HepG2 (cell line): ENCODE measurements at regions not wholly inside any gene's neighbourhood (a gene's known extent, or its start where the extent isn't known, plus 50 kb on each side); places are given as distances from the start of the nearest gene placed in this dataset.

Experiments
- ATAC-seq: fragments of 200-7000 bp; cut with Tn5 transposase; 3 replicates; pipeline ENCODE4 v1.9.1; 2020; ENCODE audit warnings: mild to moderate bottlenecking, moderate library complexity
- BruUV-seq: library from RNA; stranded (reverse); fragments of 400-500 nt; replicated peaks from 2 replicates; lab custom pipeline; 2021; lab: Mats Ljungman, UMichigan
- CTCF ChIA-PET: fragments of 300-600 bp; formaldehyde crosslinking; extraction: SDS; loops from one replicate; lab custom pipeline; 2021; ENCODE audit warnings: low total read pairs, inconsistent platforms, low intra/inter-chr PET ratio; lab: Yijun Ruan, JAX
- POLR2A ChIA-PET: fragments of 350-600 bp; sonication (Branson Sonifier 250); formaldehyde crosslinking; loops from one replicate; lab custom pipeline; 2020; ENCODE audit warnings: antibody characterized with exemption, inconsistent platforms; lab: Yijun Ruan, JAX
- DNase-seq: peaks from one replicate; pipeline ENCODE4 v3.0.0-alpha.2; 2015; ENCODE audit warnings: low spot score
- FAIRE-seq: peaks from 3 replicates; lab custom pipeline; 2011; peaks lifted over from hg19 to GRCh38; lab: Jason Lieb, UNC
- H2AFZ ChIP-seq: one replicate; pipeline ENCODE4 v1.6.1; 2011; ENCODE audit warnings: low read length, inconsistent platforms
- H3K27ac ChIP-seq: fragments of 300-600 bp; 3 replicates; pipeline ENCODE4 v1.8.0; 2011; ENCODE audit warnings: mixed run types, mild to moderate bottlenecking, mixed read lengths, low read length, inconsistent platforms; ENCODE audit not compliant: insufficient read depth; ENCODE audit errors: extremely low read length
- H3K27me3 ChIP-seq, 2 experiments: fragments of 200-600 bp in 1 of 2; 2 replicates in 1 of 2; 3 replicates in 1 of 2; pipeline versions ENCODE4 v1.6.0 to v1.8.0; 2011; ENCODE audit warnings: low read length in 2 of 2, mild to moderate bottlenecking in 2 of 2, moderate library complexity in 2 of 2, inconsistent platforms in 1 of 2; ENCODE audit not compliant: insufficient read depth in 2 of 2, control insufficient read depth in 1 of 2
- H3K36me3 ChIP-seq, 2 experiments: fragments of 200-600 bp in 1 of 2; replicated peaks in 1 of 2; 2 replicates in 1 of 2; 3 replicates in 1 of 2; pipeline versions ENCODE4 v1.5.1 to v1.8.0; 2011; ENCODE audit warnings: low read length in 2 of 2, inconsistent platforms in 1 of 2; ENCODE audit not compliant: insufficient read depth in 2 of 2, control insufficient read depth in 1 of 2
- H3K4me1 ChIP-seq: 2 replicates; pipeline ENCODE4 v1.5.1; 2012; ENCODE audit warnings: low read length, inconsistent platforms; ENCODE audit not compliant: insufficient read depth
- H3K4me2 ChIP-seq: 2 replicates; pipeline ENCODE4 v1.6.0; 2011; ENCODE audit warnings: low read depth, low read length, inconsistent platforms
- H3K4me3 ChIP-seq, 3 experiments: fragments of 200-600 bp in 1 of 3; sonication (generic), shearing (Covaris generic) in 1 of 3; replicated peaks in 1 of 3; 2 replicates each; pipeline ENCODE4 v1.5.1; 2011 to 2016; ENCODE audit warnings: low read length in 3 of 3, inconsistent platforms in 2 of 3, low read depth in 2 of 3, mild to moderate bottlenecking in 2 of 3, control low read depth in 1 of 3, mixed read lengths in 1 of 3; ENCODE audit not compliant: insufficient read depth in 1 of 3
- H3K79me2 ChIP-seq: one replicate; pipeline ENCODE4 v1.6.1; 2011; ENCODE audit warnings: low read length, inconsistent platforms; ENCODE audit not compliant: insufficient read depth
- H3K9ac ChIP-seq: 2 replicates; pipeline ENCODE4 v1.6.0; 2011; ENCODE audit warnings: mild to moderate bottlenecking, low read depth, low read length, inconsistent platforms; ENCODE audit not compliant: insufficient read depth
- H3K9me3 ChIP-seq: 2 replicates; pipeline ENCODE4 v1.5.1; 2012; ENCODE audit warnings: mild to moderate bottlenecking, low read length
- H4K20me1 ChIP-seq: 2 replicates; pipeline ENCODE4 v1.6.0; 2011; ENCODE audit warnings: inconsistent platforms, mild to moderate bottlenecking, low read length, moderate library complexity; ENCODE audit not compliant: insufficient read depth
- ARHGAP35 ChIP-seq: sonication (generic); formaldehyde crosslinking; IDR thresholded peaks from 2 replicates; pipeline ENCODE4 v1.9.0; 2022; ENCODE audit warnings: mild to moderate bottlenecking, inconsistent platforms, moderate library complexity, missing genetic modification reagents, borderline replicate concordance
- MATR3 ChIP-seq: sonication (generic); formaldehyde crosslinking; IDR thresholded peaks from 2 replicates; pipeline ENCODE4 v1.4.0; 2020; ENCODE audit warnings: missing genetic modification reagents
- NKX3-1 ChIP-seq: sonication (generic); formaldehyde crosslinking; IDR thresholded peaks from 2 replicates; pipeline ENCODE4 v1.5.0; 2020; ENCODE audit warnings: missing genetic modification reagents
- POGZ ChIP-seq: sonication (generic); formaldehyde crosslinking; IDR thresholded peaks from 2 replicates; pipeline ENCODE4 v1.4.0; 2020; ENCODE audit warnings: mild to moderate bottlenecking, missing genetic modification reagents
- PPARG ChIP-seq: conservative IDR thresholded peaks from 2 replicates; pipeline ENCODE4 v1.6.1; 2016; ENCODE audit warnings: missing biosample characterization, missing genetic modification reagents
- SNRNP70 ChIP-seq: fragments of 200-400 bp; formaldehyde crosslinking; IDR thresholded peaks from 2 replicates; pipeline ENCODE4 v1.6.1; 2017; ENCODE audit warnings: mild to moderate bottlenecking, low read depth, low read length, moderate library complexity
- SPEN ChIP-seq: sonication (generic); formaldehyde crosslinking; IDR thresholded peaks from 2 replicates; pipeline ENCODE4 v1.5.1; 2020; ENCODE audit warnings: low read depth, mild to moderate bottlenecking, missing genetic modification reagents
- TBX3 ChIP-seq: fragments of 450-650 bp; IDR thresholded peaks from 2 replicates; pipeline ENCODE4 v1.6.1; 2017; ENCODE audit warnings: antibody characterized with exemption, mild to moderate bottlenecking, inconsistent platforms, borderline replicate concordance
- ZBTB7A ChIP-seq: sonication (generic); formaldehyde crosslinking; IDR thresholded peaks from 2 replicates; pipeline ENCODE4 v1.8.0; 2022; ENCODE audit warnings: mild to moderate bottlenecking, missing genetic modification reagents
- ZNF260 ChIP-seq: sonication (generic); formaldehyde crosslinking; IDR thresholded peaks from 2 replicates; pipeline ENCODE4 v1.4.0; 2020; ENCODE audit warnings: missing genetic modification reagents, low read depth, mild to moderate bottlenecking, borderline replicate concordance
- ZNF331 ChIP-seq: sonication (generic); formaldehyde crosslinking; IDR thresholded peaks from 2 replicates; pipeline ENCODE4 v1.4.0; 2020; ENCODE audit warnings: missing genetic modification reagents
- ZNF451 ChIP-seq: sonication (generic); formaldehyde crosslinking; IDR thresholded peaks from 2 replicates; pipeline ENCODE4 v1.5.0; 2020; ENCODE audit warnings: mild to moderate bottlenecking, missing genetic modification reagents
- ZNF672 ChIP-seq: sonication (generic); formaldehyde crosslinking; IDR thresholded peaks from 2 replicates; pipeline ENCODE4 v1.8.1; 2022; ENCODE audit warnings: missing genetic modification reagents
- ZNF747 ChIP-seq: sonication (generic); formaldehyde crosslinking; IDR thresholded peaks from 2 replicates; pipeline ENCODE4 v1.8.1; 2023; ENCODE audit warnings: missing genetic modification reagents, mild to moderate bottlenecking, borderline replicate concordance
- WGBS: methylation state at CpG from one replicate; pipeline ENCODE4 v1.1.6; 2017; ENCODE audit warnings: low lambda C conversion rate; 5-methylcytosine and 5-hydroxymethylcytosine counted together
- in situ Hi-C: cut with HindIII; loops from 2 replicates; pipeline ENCODE4 v1.10.0; 2017; ENCODE audit warnings: low pct_unique_long_range_greater_than_20kb; ENCODE audit not compliant: extremely low pct_ligation_motif_present
- intact Hi-C: fragments of 100-400 bp; cut with micrococcal nuclease; formaldehyde crosslinking; loops from one replicate; pipeline ENCODE4 v1.10.0; 2022; ENCODE audit not compliant: unreplicated experiment
- TF ChIP-seq, protein P1 (sequence below): IDR thresholded peaks from 2 replicates; pipeline ENCODE4 v1.6.1; 2016; ENCODE audit warnings: missing biosample characterization, missing genetic modification reagents, low read depth
- TF ChIP-seq, protein P2 (sequence below): sonication (generic); formaldehyde crosslinking; IDR thresholded peaks from 2 replicates; pipeline ENCODE4 v1.4.0; 2020; ENCODE audit warnings: mild to moderate bottlenecking, missing genetic modification reagents, borderline replicate concordance

DNA sequence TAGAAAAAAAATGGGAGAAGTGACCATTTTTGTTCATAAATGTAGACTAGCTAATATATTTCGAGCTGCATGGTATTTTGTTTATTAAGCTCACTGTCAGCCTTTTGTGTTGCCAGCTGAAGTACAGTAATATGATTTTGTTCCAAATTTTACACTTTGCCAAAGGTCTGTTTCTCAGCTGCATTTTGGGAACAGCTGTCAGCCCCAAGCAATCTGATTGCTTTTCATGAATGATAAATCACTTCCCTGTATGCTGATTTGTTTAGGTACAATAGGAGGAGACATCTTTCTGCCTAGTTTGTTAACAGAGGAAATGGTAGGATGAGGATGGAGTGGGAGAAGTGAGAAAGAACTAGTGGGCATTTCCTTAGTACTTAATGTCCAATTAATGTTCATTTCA is 79.3 kb downstream of the NABP1 start (continued):
- no peak for TF ChIP-seq ZNF747 (CRISPR knock-in tag)
- TF ChIP-seq ZNF451, result no peak
- TF ChIP-seq, all 625 proteins: peak for 0

DNA sequence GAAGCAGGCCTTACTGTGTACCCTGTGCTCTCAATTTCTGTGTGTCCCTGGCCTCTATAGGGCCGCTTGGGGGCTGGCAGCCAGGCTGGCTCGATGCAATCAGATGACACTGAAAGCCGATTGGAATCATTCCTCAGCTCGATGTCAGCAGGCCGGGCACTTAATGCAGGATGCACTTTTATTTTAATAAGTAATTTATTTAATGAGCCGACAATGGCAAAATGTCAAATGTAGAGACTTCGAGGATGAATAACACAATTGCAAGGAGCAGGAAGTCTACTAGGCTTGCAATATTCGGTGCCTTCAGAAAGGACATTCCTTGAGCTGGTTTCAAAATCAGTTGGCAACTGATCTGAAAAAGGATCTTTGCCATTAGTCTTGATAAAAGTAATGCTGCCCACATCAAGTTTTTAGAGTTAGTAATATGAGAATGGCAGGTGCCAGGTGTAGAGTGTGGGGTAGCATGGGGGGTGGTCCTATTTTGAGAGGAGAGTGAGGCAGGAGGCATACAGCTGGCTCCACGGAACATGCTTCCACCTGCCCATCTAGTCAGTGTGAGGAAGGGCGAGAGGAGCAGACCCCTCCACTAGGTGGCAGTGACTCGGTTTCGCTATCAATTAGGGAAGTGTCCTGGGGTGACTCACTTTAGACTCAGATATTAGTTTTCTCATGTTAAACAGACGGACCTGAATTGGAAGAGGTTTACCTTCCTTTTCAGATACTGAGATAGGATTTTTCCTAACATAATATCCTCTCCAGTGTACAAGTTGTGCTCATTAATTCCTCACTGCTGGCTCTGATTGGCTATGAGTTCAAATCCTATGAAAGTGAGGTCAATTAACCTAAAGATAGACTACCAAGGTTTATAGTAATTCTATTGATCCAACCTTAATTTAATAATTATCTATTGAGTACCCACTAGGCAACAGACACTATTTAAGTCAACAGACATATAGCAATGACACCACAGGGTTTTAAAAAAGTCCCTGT is 80.9 kb downstream of the NABP1 start:
- ATAC-seq, result peak; percentile 100
- Histone ChIP-seq H3K27me3 (no peaks in the 10 kb centered on the region; a peak in 1 of 5 replicates), H3K79me2 (no peaks in the 10 kb centered on the region), H3K4me1 (no peaks in the 10 kb centered on the region), H4K20me1 (no peaks in the 10 kb centered on the region), H3K4me2 (peak overlapping the region; percentile 74), H3K9me3 (no peaks in the 10 kb centered on the region), H3K4me3 (peak overlapping the region; percentile 7 to 47 (median 25); a peak in 4 of 6 replicates), H2AFZ (peak overlapping the region; percentile 73), H3K9ac (no peak overlapping the region), H3K36me3 (no peaks in the 10 kb centered on the region), H3K27ac (no peak overlapping the region)
- WGBS, result 32% methylated on average over 10 of the region's 13 CpGs
- FAIRE-seq, result peak; percentile 94
- intact Hi-C loops, result loop anchor here (1.0 to 2.0 kb wide), 3 partner anchors 108 to 403 kb away; no protein-coding TSS in a partner anchor
- no TSS peak for BruUV-seq
- in situ Hi-C loops, result no loop called here
- ChIA-PET POLR2A (interaction anchor here (0.9 kb wide), 1 partner anchor 81 kb away, joined by 8 read pairs; the partner anchor contains the start of gene NABP1), CTCF (interaction anchor here (0.6 to 2.9 kb wide), 2 partner anchors 204 to 404 kb away, joined by 4 to 13 read pairs; no protein-coding TSS in a partner anchor)
- DNase-seq, result peak; percentile 71
- TF ChIP-seq ZNF260, result no peak
- TF ChIP-seq ARHGAP35 (CRISPR knock-in tag), result no peak
- no peak for TF ChIP-seq ZNF672 (CRISPR knock-in tag)
- TF ChIP-seq, protein P1, sequence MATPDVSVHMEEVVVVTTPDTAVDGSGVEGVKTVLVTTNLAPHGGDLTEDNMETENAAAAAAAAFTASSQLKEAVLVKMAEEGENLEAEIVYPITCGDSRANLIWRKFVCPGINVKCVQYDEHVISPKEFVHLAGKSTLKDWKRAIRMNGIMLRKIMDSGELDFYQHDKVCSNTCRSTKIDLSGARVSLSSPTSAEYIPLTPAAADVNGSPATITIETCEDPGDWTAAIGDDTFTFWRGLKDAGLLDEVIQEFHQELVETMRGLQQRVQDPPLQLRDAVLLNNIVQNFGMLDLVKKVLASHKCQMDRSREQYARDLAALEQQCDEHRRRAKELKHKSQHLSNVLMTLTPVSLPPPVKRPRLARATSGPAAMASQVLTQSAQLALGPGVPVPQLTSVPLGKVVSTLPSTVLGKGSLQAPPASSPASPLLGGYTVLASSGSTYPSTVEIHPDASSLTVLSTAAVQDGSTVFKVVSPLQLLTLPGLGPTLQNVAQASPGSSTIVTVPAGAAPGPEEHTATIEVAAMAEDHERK (CRISPR knock-in tag), result no peak
- no peak for TF ChIP-seq NKX3-1 (CRISPR knock-in tag)
- TF ChIP-seq SNRNP70, result no peak
- no peak for TF ChIP-seq SPEN
- 0 out of 2 replicates have a peak, but pooled peaks have one; percentile 38 for TF ChIP-seq ZNF331
- no peak for TF ChIP-seq TBX3
- TF ChIP-seq MATR3 (CRISPR knock-in tag), result no peak
- TF ChIP-seq PPARG (CRISPR knock-in tag), result no peak
- TF ChIP-seq, protein P2, sequence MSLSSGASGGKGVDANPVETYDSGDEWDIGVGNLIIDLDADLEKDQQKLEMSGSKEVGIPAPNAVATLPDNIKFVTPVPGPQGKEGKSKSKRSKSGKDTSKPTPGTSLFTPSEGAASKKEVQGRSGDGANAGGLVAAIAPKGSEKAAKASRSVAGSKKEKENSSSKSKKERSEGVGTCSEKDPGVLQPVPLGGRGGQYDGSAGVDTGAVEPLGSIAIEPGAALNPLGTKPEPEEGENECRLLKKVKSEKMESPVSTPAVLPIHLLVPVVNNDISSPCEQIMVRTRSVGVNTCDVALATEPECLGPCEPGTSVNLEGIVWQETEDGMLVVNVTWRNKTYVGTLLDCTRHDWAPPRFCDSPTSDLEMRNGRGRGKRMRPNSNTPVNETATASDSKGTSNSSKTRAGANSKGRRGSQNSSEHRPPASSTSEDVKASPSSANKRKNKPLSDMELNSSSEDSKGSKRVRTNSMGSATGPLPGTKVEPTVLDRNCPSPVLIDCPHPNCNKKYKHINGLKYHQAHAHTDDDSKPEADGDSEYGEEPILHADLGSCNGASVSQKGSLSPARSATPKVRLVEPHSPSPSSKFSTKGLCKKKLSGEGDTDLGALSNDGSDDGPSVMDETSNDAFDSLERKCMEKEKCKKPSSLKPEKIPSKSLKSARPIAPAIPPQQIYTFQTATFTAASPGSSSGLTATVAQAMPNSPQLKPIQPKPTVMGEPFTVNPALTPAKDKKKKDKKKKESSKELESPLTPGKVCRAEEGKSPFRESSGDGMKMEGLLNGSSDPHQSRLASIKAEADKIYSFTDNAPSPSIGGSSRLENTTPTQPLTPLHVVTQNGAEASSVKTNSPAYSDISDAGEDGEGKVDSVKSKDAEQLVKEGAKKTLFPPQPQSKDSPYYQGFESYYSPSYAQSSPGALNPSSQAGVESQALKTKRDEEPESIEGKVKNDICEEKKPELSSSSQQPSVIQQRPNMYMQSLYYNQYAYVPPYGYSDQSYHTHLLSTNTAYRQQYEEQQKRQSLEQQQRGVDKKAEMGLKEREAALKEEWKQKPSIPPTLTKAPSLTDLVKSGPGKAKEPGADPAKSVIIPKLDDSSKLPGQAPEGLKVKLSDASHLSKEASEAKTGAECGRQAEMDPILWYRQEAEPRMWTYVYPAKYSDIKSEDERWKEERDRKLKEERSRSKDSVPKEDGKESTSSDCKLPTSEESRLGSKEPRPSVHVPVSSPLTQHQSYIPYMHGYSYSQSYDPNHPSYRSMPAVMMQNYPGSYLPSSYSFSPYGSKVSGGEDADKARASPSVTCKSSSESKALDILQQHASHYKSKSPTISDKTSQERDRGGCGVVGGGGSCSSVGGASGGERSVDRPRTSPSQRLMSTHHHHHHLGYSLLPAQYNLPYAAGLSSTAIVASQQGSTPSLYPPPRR (CRISPR knock-in tag), result no peak
- peak; percentile 26; the same call in 1 of the 2 replicates for TF ChIP-seq POGZ (CRISPR knock-in tag)
- no peak for TF ChIP-seq ZBTB7A (CRISPR knock-in tag)
